ENCODE measurements at regions not wholly inside any gene's neighbourhood (a gene's known extent, or its start where the extent isn't known, plus 50 kb on each side); places are given as distances from the start of the nearest gene placed in this dataset.

DNA sequence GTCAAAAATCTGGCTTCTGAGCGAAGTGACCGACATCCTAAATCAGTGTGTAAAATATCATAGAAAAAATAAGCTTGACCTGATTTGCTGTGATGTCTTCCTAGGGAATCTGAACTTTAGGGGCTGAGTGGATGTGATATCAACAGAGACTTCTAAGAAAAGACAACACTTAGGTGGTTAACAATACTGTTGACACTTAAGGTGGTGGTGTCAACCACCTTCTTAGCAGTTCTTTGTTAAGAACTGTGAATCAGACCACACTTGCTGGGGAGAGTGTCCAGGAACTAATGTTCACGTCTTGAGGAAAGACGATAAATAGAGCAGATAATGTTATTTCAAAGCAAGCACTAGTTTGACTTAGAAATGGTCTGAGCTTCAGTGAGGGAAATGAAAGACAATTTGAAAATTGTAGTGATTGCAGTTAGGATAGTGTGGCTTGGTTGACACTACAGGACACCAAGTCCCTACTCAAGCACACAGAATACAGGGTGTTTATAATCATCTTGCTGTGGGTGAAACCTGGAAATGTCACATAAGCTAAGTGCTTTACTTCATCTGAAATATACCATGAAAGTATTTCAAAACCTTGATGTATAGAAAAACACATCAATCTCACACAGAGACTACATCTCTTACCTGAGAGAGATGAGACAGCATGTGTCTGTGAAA lies 1936.5 kb downstream of the PCDH9 start:
- TF ChIP-seq, protein P1, sequence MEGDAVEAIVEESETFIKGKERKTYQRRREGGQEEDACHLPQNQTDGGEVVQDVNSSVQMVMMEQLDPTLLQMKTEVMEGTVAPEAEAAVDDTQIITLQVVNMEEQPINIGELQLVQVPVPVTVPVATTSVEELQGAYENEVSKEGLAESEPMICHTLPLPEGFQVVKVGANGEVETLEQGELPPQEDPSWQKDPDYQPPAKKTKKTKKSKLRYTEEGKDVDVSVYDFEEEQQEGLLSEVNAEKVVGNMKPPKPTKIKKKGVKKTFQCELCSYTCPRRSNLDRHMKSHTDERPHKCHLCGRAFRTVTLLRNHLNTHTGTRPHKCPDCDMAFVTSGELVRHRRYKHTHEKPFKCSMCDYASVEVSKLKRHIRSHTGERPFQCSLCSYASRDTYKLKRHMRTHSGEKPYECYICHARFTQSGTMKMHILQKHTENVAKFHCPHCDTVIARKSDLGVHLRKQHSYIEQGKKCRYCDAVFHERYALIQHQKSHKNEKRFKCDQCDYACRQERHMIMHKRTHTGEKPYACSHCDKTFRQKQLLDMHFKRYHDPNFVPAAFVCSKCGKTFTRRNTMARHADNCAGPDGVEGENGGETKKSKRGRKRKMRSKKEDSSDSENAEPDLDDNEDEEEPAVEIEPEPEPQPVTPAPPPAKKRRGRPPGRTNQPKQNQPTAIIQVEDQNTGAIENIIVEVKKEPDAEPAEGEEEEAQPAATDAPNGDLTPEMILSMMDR (IDR thresholded peaks at IDR 0.05) = no peak
- TF ChIP-seq POLR2A (IDR thresholded peaks at IDR 0.05) (no peak), EP300 (IDR thresholded peaks at IDR 0.05) (no peak), POLR2AphosphoS5 (IDR thresholded peaks at IDR 0.05) (no peak)

Measured in suprapubic skin (tissue), 4 donors.